ENCODE measurements at regions not wholly inside any gene's neighbourhood (a gene's known extent, or its start where the extent isn't known, plus 50 kb on each side); places are given as distances from the start of the nearest gene placed in this dataset.

- H3K27me3 Mint-ChIP-seq: no peaks in the 10 kb centered on the region
- no peaks in the 10 kb centered on the region for H3K4me1 Mint-ChIP-seq
- Histone ChIP-seq H3K9me3 (ENCODE audit: control insufficient read depth in 2 of 2, low read length in 2 of 2) (peaks cover 0 to 3% of the 10 kb centered on the region in 2 experiments), H3K36me3 (ENCODE audit: control insufficient read depth, insufficient read depth, low read length) (no peaks in the 10 kb centered on the region), H3K4me1 (ENCODE audit: control insufficient read depth, insufficient read depth, low read length, poor library complexity, severe bottlenecking) (no peaks in the 10 kb centered on the region), H3K4me3 (ENCODE audit: low read depth, low read length) (no peak overlapping the region), H3K27me3 (ENCODE audit: control insufficient read depth, insufficient read depth, low read length) (no peaks in the 10 kb centered on the region), H3K27ac (ENCODE audit: insufficient read depth, low read length, poor library complexity, severe bottlenecking) (no peak overlapping the region)
- no peak overlapping the region for H3K27ac Mint-ChIP-seq
- H3K36me3 Mint-ChIP-seq: no peaks in the 10 kb centered on the region
- ATAC-seq (ENCODE audit: low read depth in 2 of 2): no peak
- no peak for DNase-seq
- no peak overlapping the region for H3K4me3 Mint-ChIP-seq
- peaks cover 0 to 10% (median 1%) of the 10 kb centered on the region in 7 donors for H3K9me3 Mint-ChIP-seq
Observed at GRCh38 chr2:35080231-35080910, 1275.2 kb upstream of the CRIM1 start.

- H3K27ac Mint-ChIP-seq: no peak overlapping the region
- H3K9me3 ChIP-seq (ENCODE audit: control insufficient read depth in 2 of 2, low read length in 2 of 2): peaks cover 0 to 6% of the 10 kb centered on the region in 2 experiments
- no peaks in the 10 kb centered on the region for H3K27me3 Mint-ChIP-seq
- H3K36me3 Mint-ChIP-seq: no peaks in the 10 kb centered on the region
- H3K27me3 ChIP-seq (ENCODE audit: control insufficient read depth, insufficient read depth, low read length): no peaks in the 10 kb centered on the region
- no peaks in the 10 kb centered on the region for H3K36me3 ChIP-seq (ENCODE audit: control insufficient read depth, insufficient read depth, low read length)
- DNase-seq: no peak
- H3K4me3 ChIP-seq (ENCODE audit: low read depth, low read length): no peak overlapping the region
- H3K4me3 Mint-ChIP-seq: no peak overlapping the region
- H3K4me1 ChIP-seq (ENCODE audit: control insufficient read depth, insufficient read depth, low read length, poor library complexity, severe bottlenecking): no peaks in the 10 kb centered on the region
- no peak for ATAC-seq (ENCODE audit: low read depth in 2 of 2)
- no peaks in the 10 kb centered on the region for H3K4me1 Mint-ChIP-seq
- peaks cover 0 to 21% (median 6%) of the 10 kb centered on the region in 7 donors for H3K9me3 Mint-ChIP-seq
- H3K27ac ChIP-seq (ENCODE audit: insufficient read depth, low read length, poor library complexity, severe bottlenecking): no peak overlapping the region
Observed at GRCh38 chr2:35067420-35067819, 1288.2 kb upstream of the CRIM1 start.

DNA sequence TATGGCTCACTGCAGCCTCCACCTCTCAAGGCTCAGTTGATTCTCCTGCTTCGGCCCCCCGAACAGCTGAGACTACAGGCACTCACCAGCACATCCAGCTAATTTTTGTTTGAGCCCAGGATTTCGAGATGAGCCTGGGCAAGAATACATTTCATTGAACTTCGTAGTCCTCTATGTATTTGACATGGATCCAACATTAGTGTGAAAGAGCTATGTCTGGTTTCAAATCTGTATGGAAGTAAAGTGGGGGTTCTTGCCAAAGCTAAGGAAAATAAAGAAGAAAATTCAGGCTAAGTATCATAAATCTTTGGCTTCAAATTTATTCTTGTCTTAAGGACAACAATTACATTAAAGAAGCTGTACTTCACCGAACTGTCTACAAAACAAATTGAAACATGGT is 1291.7 kb upstream of the CRIM1 start:
- H3K9me3 ChIP-seq (ENCODE audit: control insufficient read depth in 2 of 2, low read length in 2 of 2): peaks cover 0 to 6% of the 10 kb centered on the region in 2 experiments
- Mint-ChIP-seq H3K27ac (no peak overlapping the region), H3K4me3 (no peak overlapping the region), H3K36me3 (no peaks in the 10 kb centered on the region), H3K4me1 (no peaks in the 10 kb centered on the region), H3K27me3 (no peaks in the 10 kb centered on the region), H3K9me3 (peaks cover 0 to 13% (median 4%) of the 10 kb centered on the region in 7 donors)
- no peak overlapping the region for H3K4me3 ChIP-seq (ENCODE audit: low read depth, low read length)
- no peak for DNase-seq
- H3K27ac ChIP-seq (ENCODE audit: insufficient read depth, low read length, poor library complexity, severe bottlenecking): no peak overlapping the region
- no peak for ATAC-seq (ENCODE audit: low read depth in 2 of 2)
- H3K4me1 ChIP-seq (ENCODE audit: control insufficient read depth, insufficient read depth, low read length, poor library complexity, severe bottlenecking): no peaks in the 10 kb centered on the region
- no peaks in the 10 kb centered on the region for H3K36me3 ChIP-seq (ENCODE audit: control insufficient read depth, insufficient read depth, low read length)
- no peaks in the 10 kb centered on the region for H3K27me3 ChIP-seq (ENCODE audit: control insufficient read depth, insufficient read depth, low read length)

DNA sequence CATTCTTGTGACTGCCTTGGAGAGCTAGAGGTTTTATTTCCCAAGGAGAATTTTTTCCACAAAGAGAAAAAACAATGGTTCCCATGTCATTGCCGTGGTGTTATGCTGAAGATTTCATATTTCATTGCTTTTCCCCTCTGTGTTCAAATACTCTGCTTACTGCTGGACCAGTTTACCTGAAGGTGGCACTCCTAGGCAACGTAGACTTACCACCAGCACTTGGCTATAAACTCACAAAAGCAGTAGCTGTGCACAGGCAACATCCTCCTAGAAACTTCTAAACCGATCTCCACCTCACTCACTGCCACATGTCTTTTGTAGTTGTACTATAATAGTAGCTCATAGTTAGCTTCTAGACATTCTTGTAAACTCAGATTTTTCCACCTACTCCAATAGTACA is 1319.7 kb upstream of the CRIM1 start:
- Mint-ChIP-seq H3K27ac (no peak overlapping the region), H3K4me1 (no peaks in the 10 kb centered on the region), H3K36me3 (no peaks in the 10 kb centered on the region), H3K9me3 (peaks cover 2 to 17% (median 8%) of the 10 kb centered on the region in 7 donors), H3K4me3 (no peak overlapping the region), H3K27me3 (no peaks in the 10 kb centered on the region)
- Histone ChIP-seq H3K9me3 (ENCODE audit: control insufficient read depth in 2 of 2, low read length in 2 of 2) (peaks cover 3 to 6% of the 10 kb centered on the region in 2 experiments), H3K4me1 (ENCODE audit: control insufficient read depth, insufficient read depth, low read length, poor library complexity, severe bottlenecking) (no peaks in the 10 kb centered on the region), H3K27me3 (ENCODE audit: control insufficient read depth, insufficient read depth, low read length) (no peaks in the 10 kb centered on the region), H3K36me3 (ENCODE audit: control insufficient read depth, insufficient read depth, low read length) (no peaks in the 10 kb centered on the region), H3K4me3 (ENCODE audit: low read depth, low read length) (no peak overlapping the region), H3K27ac (ENCODE audit: insufficient read depth, low read length, poor library complexity, severe bottlenecking) (no peak overlapping the region)
- DNase-seq (no peak), ATAC-seq (ENCODE audit: low read depth in 2 of 2) (no peak)

DNA sequence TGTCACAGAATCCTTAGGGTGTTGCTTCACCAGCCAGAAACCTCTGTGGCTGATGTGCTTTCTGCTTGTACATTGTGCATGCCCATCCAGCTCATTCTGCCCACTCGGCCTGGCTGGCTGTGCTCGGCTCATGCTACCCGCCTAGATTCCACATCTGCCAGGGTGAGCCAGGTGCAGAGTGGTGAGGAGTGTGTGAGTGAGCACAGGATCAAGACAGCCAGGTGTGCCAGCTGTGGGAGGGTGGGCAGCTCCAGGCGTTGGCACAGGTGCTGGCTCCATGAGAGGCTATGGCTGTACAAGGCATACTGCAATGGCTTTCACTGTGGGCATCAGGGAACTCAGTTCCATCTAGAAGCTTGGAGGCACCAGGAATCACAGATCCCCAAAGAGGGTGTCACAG is 1321.8 kb upstream of the CRIM1 start:
- H3K9me3 ChIP-seq (ENCODE audit: control insufficient read depth in 2 of 2, low read length in 2 of 2): peaks cover 0 to under 1% of the 10 kb centered on the region in 2 experiments
- DNase-seq (no peak), ATAC-seq (ENCODE audit: low read depth in 2 of 2) (no peak)
- Mint-ChIP-seq H3K4me3 (no peak overlapping the region), H3K27ac (no peak overlapping the region), H3K36me3 (no peaks in the 10 kb centered on the region), H3K27me3 (no peaks in the 10 kb centered on the region), H3K9me3 (peaks cover 2 to 14% (median 4%) of the 10 kb centered on the region in 7 donors), H3K4me1 (no peaks in the 10 kb centered on the region)
- H3K4me3 ChIP-seq (ENCODE audit: low read depth, low read length): no peak overlapping the region
- H3K36me3 ChIP-seq (ENCODE audit: control insufficient read depth, insufficient read depth, low read length): no peaks in the 10 kb centered on the region
- no peaks in the 10 kb centered on the region for H3K27me3 ChIP-seq (ENCODE audit: control insufficient read depth, insufficient read depth, low read length)
- no peak overlapping the region for H3K27ac ChIP-seq (ENCODE audit: insufficient read depth, low read length, poor library complexity, severe bottlenecking)
- no peaks in the 10 kb centered on the region for H3K4me1 ChIP-seq (ENCODE audit: control insufficient read depth, insufficient read depth, low read length, poor library complexity, severe bottlenecking)

GRCh38 chr2:35023545-35023944 is 1332.0 kb upstream of the CRIM1 start:
- no peak overlapping the region for H3K27ac Mint-ChIP-seq
- Histone ChIP-seq H3K4me3 (ENCODE audit: low read depth, low read length) (no peak overlapping the region), H3K27me3 (ENCODE audit: control insufficient read depth, insufficient read depth, low read length) (no peaks in the 10 kb centered on the region), H3K4me1 (ENCODE audit: control insufficient read depth, insufficient read depth, low read length, poor library complexity, severe bottlenecking) (no peaks in the 10 kb centered on the region), H3K9me3 (ENCODE audit: control insufficient read depth in 2 of 2, low read length in 2 of 2) (no peaks in the 10 kb centered on the region), H3K27ac (ENCODE audit: insufficient read depth, low read length, poor library complexity, severe bottlenecking) (no peak overlapping the region), H3K36me3 (ENCODE audit: control insufficient read depth, insufficient read depth, low read length) (no peaks in the 10 kb centered on the region)
- H3K4me1 Mint-ChIP-seq: no peaks in the 10 kb centered on the region
- no peak overlapping the region for H3K4me3 Mint-ChIP-seq
- H3K9me3 Mint-ChIP-seq: peaks cover 0 to 10% (median 0%) of the 10 kb centered on the region in 7 donors
- H3K27me3 Mint-ChIP-seq: no peaks in the 10 kb centered on the region
- no peaks in the 10 kb centered on the region for H3K36me3 Mint-ChIP-seq
- ATAC-seq (ENCODE audit: low read depth in 2 of 2) (no peak), DNase-seq (no peak)

DNA sequence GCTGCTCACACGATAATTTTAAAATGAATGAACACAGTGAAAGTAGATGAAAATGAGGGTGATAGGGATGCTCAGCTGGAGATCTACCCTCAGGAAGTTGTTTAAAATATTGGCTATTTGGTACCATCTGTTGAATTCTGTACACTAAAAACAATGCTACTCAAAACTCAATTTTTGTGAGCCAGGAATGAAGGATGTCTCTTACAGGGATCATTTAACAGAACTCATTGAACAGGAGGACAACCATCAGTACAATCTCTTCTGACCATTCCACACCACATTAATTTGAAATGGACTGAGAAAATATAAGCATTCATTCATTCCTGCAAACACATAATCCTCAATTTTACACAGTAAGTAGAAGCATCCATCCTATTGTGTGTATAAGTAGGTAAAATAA is 1355.1 kb upstream of the CRIM1 start:
- no peaks in the 10 kb centered on the region for H3K27me3 ChIP-seq (ENCODE audit: control insufficient read depth, insufficient read depth, low read length)
- no peaks in the 10 kb centered on the region for H3K36me3 Mint-ChIP-seq
- no peaks in the 10 kb centered on the region for H3K4me1 Mint-ChIP-seq
- no peak overlapping the region for H3K27ac Mint-ChIP-seq
- H3K9me3 Mint-ChIP-seq: peaks cover 0 to 12% (median 4%) of the 10 kb centered on the region in 7 donors
- H3K9me3 ChIP-seq (ENCODE audit: control insufficient read depth in 2 of 2, low read length in 2 of 2): no peaks in the 10 kb centered on the region
- no peaks in the 10 kb centered on the region for H3K36me3 ChIP-seq (ENCODE audit: control insufficient read depth, insufficient read depth, low read length)
- no peak overlapping the region for H3K4me3 Mint-ChIP-seq
- ATAC-seq (ENCODE audit: low read depth in 2 of 2) (no peak), DNase-seq (no peak)
- no peaks in the 10 kb centered on the region for H3K4me1 ChIP-seq (ENCODE audit: control insufficient read depth, insufficient read depth, low read length, poor library complexity, severe bottlenecking)
- H3K27ac ChIP-seq (ENCODE audit: insufficient read depth, low read length, poor library complexity, severe bottlenecking): no peak overlapping the region
- H3K4me3 ChIP-seq (ENCODE audit: low read depth, low read length): no peak overlapping the region
- H3K27me3 Mint-ChIP-seq: no peaks in the 10 kb centered on the region

- no peaks in the 10 kb centered on the region for H3K9me3 ChIP-seq (ENCODE audit: control insufficient read depth in 2 of 2, low read length in 2 of 2)
- Mint-ChIP-seq H3K27me3 (no peaks in the 10 kb centered on the region), H3K9me3 (peaks cover 0 to 7% (median 4%) of the 10 kb centered on the region in 7 donors), H3K27ac (no peak overlapping the region), H3K36me3 (no peaks in the 10 kb centered on the region), H3K4me3 (no peak overlapping the region), H3K4me1 (no peaks in the 10 kb centered on the region)
- no peak for DNase-seq
- no peaks in the 10 kb centered on the region for H3K27me3 ChIP-seq (ENCODE audit: control insufficient read depth, insufficient read depth, low read length)
- no peaks in the 10 kb centered on the region for H3K36me3 ChIP-seq (ENCODE audit: control insufficient read depth, insufficient read depth, low read length)
- H3K4me3 ChIP-seq (ENCODE audit: low read depth, low read length): no peak overlapping the region
- no peaks in the 10 kb centered on the region for H3K4me1 ChIP-seq (ENCODE audit: control insufficient read depth, insufficient read depth, low read length, poor library complexity, severe bottlenecking)
- H3K27ac ChIP-seq (ENCODE audit: insufficient read depth, low read length, poor library complexity, severe bottlenecking): no peak overlapping the region
- ATAC-seq (ENCODE audit: low read depth in 2 of 2): no peak
Observed at GRCh38 chr2:34998741-34999140, 1356.8 kb upstream of the CRIM1 start.

Measured in CD4-positive, CD25-positive, alpha-beta regulatory T cell (primary cell).